ENCODE measurements at regions not wholly inside any gene's neighbourhood (a gene's known extent, or its start where the extent isn't known, plus 50 kb on each side); places are given as distances from the start of the nearest gene placed in this dataset.

GRCh38 chr13:39938596-39938995 lies 283.1 kb downstream of the COG6 start:
- TF ChIP-seq CTCF (conservative IDR thresholded peaks at IDR 0.05; ENCODE audit: low read length), result no peak
- TF ChIP-seq EZH2phosphoT487 (IDR thresholded peaks at IDR 0.05; ENCODE audit: borderline replicate concordance, low read depth, low read length), result no peak
- ChIA-PET POLR2A (interaction anchor here (0.5 to 0.9 kb wide), 5 partner anchors 56 to 845 kb away, joined by 3 to 5 read pairs (median 3); no protein-coding TSS in a partner anchor), CTCF (ENCODE audit: unreplicated experiment) (no interaction called here)
- Histone ChIP-seq H3K79me2 (ENCODE audit: insufficient read depth, low read depth, low read length) (no peaks in the 10 kb centered on the region), H3K4me3 (ENCODE audit: low read depth, low read length, poor library complexity, severe bottlenecking) (no peak overlapping the region), H2AFZ (ENCODE audit: low read length) (no peak overlapping the region), H3K9me2 (ENCODE audit: insufficient read depth, low read length) (no peaks in the 10 kb centered on the region), H3K36me3 (ENCODE audit: insufficient read depth, low read length) (no peaks in the 10 kb centered on the region; the same call in 1 of the 2 replicates), H4K20me1 (ENCODE audit: insufficient read depth, low read length) (no peaks in the 10 kb centered on the region), H3K9me3 (ENCODE audit: low read length) (no peaks in the 10 kb centered on the region), H3K4me1 (ENCODE audit: insufficient read depth, low read length, poor library complexity, severe bottlenecking) (peaks cover 4% of the 10 kb centered on the region), H3K4me2 (ENCODE audit: low read length) (no peak overlapping the region), H3K27ac (ENCODE audit: low read depth, low read length, poor library complexity, severe bottlenecking) (no peak overlapping the region)
- no peak for DNase-seq (ENCODE audit: low spot score)
- intact Hi-C loops (cut with micrococcal nuclease; ENCODE audit: unreplicated experiment), result no loop called here
- no TSS peak for BruUV-seq (replicated peaks)

GRCh38 chr13:39941236-39941635 lies 285.8 kb downstream of the COG6 start:
- no peaks in the 10 kb centered on the region for H3K79me2 ChIP-seq (ENCODE audit: insufficient read depth, low read depth, low read length)
- H3K4me3 ChIP-seq (ENCODE audit: low read depth, low read length, poor library complexity, severe bottlenecking), result no peak overlapping the region
- no peaks in the 10 kb centered on the region; the same call in 1 of the 2 replicates for H3K36me3 ChIP-seq (ENCODE audit: insufficient read depth, low read length)
- H2AFZ ChIP-seq (ENCODE audit: low read length), result no peak overlapping the region
- H3K9me3 ChIP-seq (ENCODE audit: low read length), result no peaks in the 10 kb centered on the region
- BruUV-seq (replicated peaks), result no TSS peak
- intact Hi-C loops (cut with micrococcal nuclease; ENCODE audit: unreplicated experiment), result loop anchor here (5.0 to 10.0 kb wide), 3 partner anchors 186 to 836 kb away; no protein-coding TSS in a partner anchor
- H3K9me2 ChIP-seq (ENCODE audit: insufficient read depth, low read length), result no peaks in the 10 kb centered on the region
- H3K4me1 ChIP-seq (ENCODE audit: insufficient read depth, low read length, poor library complexity, severe bottlenecking), result peaks cover 4% of the 10 kb centered on the region
- ChIA-PET CTCF (ENCODE audit: unreplicated experiment) (no interaction called here), POLR2A (interaction anchor here (1.0 kb wide), 1 partner anchor 9 kb away, joined by 3 read pairs; no protein-coding TSS in a partner anchor)
- no peak for DNase-seq (ENCODE audit: low spot score)
- H3K4me2 ChIP-seq (ENCODE audit: low read length), result no peak overlapping the region
- H3K27ac ChIP-seq (ENCODE audit: low read depth, low read length, poor library complexity, severe bottlenecking), result no peak overlapping the region
- no peak for TF ChIP-seq CTCF (conservative IDR thresholded peaks at IDR 0.05; ENCODE audit: low read length)
- no peak for TF ChIP-seq EZH2phosphoT487 (IDR thresholded peaks at IDR 0.05; ENCODE audit: borderline replicate concordance, low read depth, low read length)
- no peaks in the 10 kb centered on the region for H4K20me1 ChIP-seq (ENCODE audit: insufficient read depth, low read length)

GRCh38 chr13:39941911-39942551 lies 286.6 kb downstream of the COG6 start:
- intact Hi-C loops (cut with micrococcal nuclease; ENCODE audit: unreplicated experiment), result loop anchor here (1.0 to 10.0 kb wide), 4 partner anchors 185 to 835 kb away; no protein-coding TSS in a partner anchor
- Histone ChIP-seq H3K36me3 (ENCODE audit: insufficient read depth, low read length) (no peaks in the 10 kb centered on the region; the same call in 1 of the 2 replicates), H2AFZ (ENCODE audit: low read length) (peak overlapping the region; percentile 62; the same call in 1 of the 2 replicates), H4K20me1 (ENCODE audit: insufficient read depth, low read length) (no peaks in the 10 kb centered on the region), H3K4me3 (ENCODE audit: low read depth, low read length, poor library complexity, severe bottlenecking) (no peak overlapping the region), H3K4me1 (ENCODE audit: insufficient read depth, low read length, poor library complexity, severe bottlenecking) (peaks cover 4% of the 10 kb centered on the region), H3K9me2 (ENCODE audit: insufficient read depth, low read length) (no peaks in the 10 kb centered on the region), H3K27ac (ENCODE audit: low read depth, low read length, poor library complexity, severe bottlenecking) (no peak overlapping the region), H3K9me3 (ENCODE audit: low read length) (no peaks in the 10 kb centered on the region), H3K79me2 (ENCODE audit: insufficient read depth, low read depth, low read length) (no peaks in the 10 kb centered on the region), H3K4me2 (ENCODE audit: low read length) (no peak overlapping the region)
- BruUV-seq (replicated peaks), result no TSS peak
- POLR2A ChIA-PET, result interaction anchor here (0.6 kb wide), 1 partner anchor 31 kb away, joined by 3 read pairs; no protein-coding TSS in a partner anchor
- TF ChIP-seq CTCF (conservative IDR thresholded peaks at IDR 0.05; ENCODE audit: low read length) (no peak), EZH2phosphoT487 (IDR thresholded peaks at IDR 0.05; ENCODE audit: borderline replicate concordance, low read depth, low read length) (no peak)
- no peak for DNase-seq (ENCODE audit: low spot score)
- CTCF ChIA-PET (ENCODE audit: unreplicated experiment), result interaction anchor here (1.2 to 1.4 kb wide), 2 partner anchors 107 to 741 kb away, joined by 4 read pairs; no protein-coding TSS in a partner anchor
